ENCODE measurements at regions not wholly inside any gene's neighbourhood (a gene's known extent, or its start where the extent isn't known, plus 50 kb on each side); places are given as distances from the start of the nearest gene placed in this dataset.

- ChIA-PET CTCF (no interaction called here), POLR2A (no interaction called here)
- no peak overlapping the region for H3K27ac Mint-ChIP-seq
These were observed 216.3 kb upstream of the RGMA start for GRCh38 chr15:93305306-93305705.

More at GRCh38 chr15:93305306-93305705, 216.3 kb upstream of the RGMA start:
- H3K4me3 Mint-ChIP-seq = no peak overlapping the region
- TF ChIP-seq ZBTB21 (CRISPR knock-in tag; IDR thresholded peaks at IDR 0.05; ENCODE audit: borderline replicate concordance) (no peak), HMGXB4 (CRISPR knock-in tag; IDR thresholded peaks at IDR 0.05) (no peak), STAT6 (CRISPR knock-in tag; conservative IDR thresholded peaks at IDR 0.05; ENCODE audit: low read depth) (no peak), FOXP4 (CRISPR knock-in tag; IDR thresholded peaks at IDR 0.05) (no peak), ZNF425 (CRISPR knock-in tag; conservative IDR thresholded peaks at IDR 0.05) (no peak), TEAD4 (CRISPR knock-in tag; IDR thresholded peaks at IDR 0.05) (no peak), SMAD4 (CRISPR knock-in tag; IDR thresholded peaks at IDR 0.05) (no peak), ZNF317 (CRISPR knock-in tag; IDR thresholded peaks at IDR 0.05; ENCODE audit: borderline replicate concordance, low read depth) (no peak), JAZF1 (CRISPR knock-in tag; IDR thresholded peaks at IDR 0.05) (no peak)
- no peaks in the 10 kb centered on the region for H3K9me3 Mint-ChIP-seq
- H3K4me1 Mint-ChIP-seq = peaks cover 5% of the 10 kb centered on the region; the same call in 1 of the 2 replicates
- no peaks in the 10 kb centered on the region for H3K27me3 Mint-ChIP-seq (ENCODE audit: low read depth)
- H3K36me3 Mint-ChIP-seq = no peaks in the 10 kb centered on the region
- no peak for ATAC-seq
- DNase-seq (ENCODE audit: low spot score) = no peak
